HG02943 (cell line): ENCODE measurements at regions not wholly inside any gene's neighbourhood (a gene's known extent, or its start where the extent isn't known, plus 50 kb on each side); places are given as distances from the start of the nearest gene placed in this dataset.
A peak's percentile ranks its signal among the peaks of the same experiment; 100 is the strongest.

Experiments used
- ATAC-seq: cut with Tn5 transposase; IDR thresholded peaks from one replicate; pipeline ENCODE4 v1.9.1; 2021; ENCODE audit warnings: mild to moderate bottlenecking, low read depth, moderate library complexity; ENCODE audit not compliant: unreplicated experiment

GRCh38 chr6:138690975-138691594 lies 82.5 kb upstream of the CCDC28A start:
- ATAC-seq, result no peak

GRCh38 chr6:138691595-138692057 lies 81.9 kb upstream of the CCDC28A start:
- ATAC-seq, result peak; percentile 5

- peak; percentile 62 for ATAC-seq
Measured at GRCh38 chr6:138692058-138692977, 81.3 kb upstream of the CCDC28A start.

GRCh38 chr6:138692978-138693909 lies 80.3 kb upstream of the CCDC28A start:
- ATAC-seq, result peak; percentile 50

- no peak for ATAC-seq
Measured at GRCh38 chr6:138695193-138695592, 78.4 kb upstream of the CCDC28A start.

- no peak for ATAC-seq
Measured at GRCh38 chr6:138714493-138714892, 59.1 kb upstream of the CCDC28A start.

- ATAC-seq, result no peak
Measured at GRCh38 chr6:138716013-138716412, 57.6 kb upstream of the CCDC28A start.

- ATAC-seq, result no peak
Measured at GRCh38 chr6:138716971-138717665, 56.5 kb upstream of the CCDC28A start.

- no peak for ATAC-seq
Measured at GRCh38 chr6:138719011-138719635, 54.4 kb upstream of the CCDC28A start.

GRCh38 chr6:138719744-138720143 lies 53.8 kb upstream of the CCDC28A start:
- no peak for ATAC-seq

GRCh38 chr6:138722425-138723371 lies 50.9 kb upstream of the CCDC28A start:
- ATAC-seq, result no peak
